Stimulated activated CD8-positive, alpha-beta memory T cell treated with anti-CD3 and anti-CD28 coated beads, Interleukin-12 subunit alpha, Interleukin-12 subunit beta, amount 100 ng/mL, for 4 hours (primary cell): ENCODE measurements at regions not wholly inside any gene's neighbourhood (a gene's known extent, or its start where the extent isn't known, plus 50 kb on each side); places are given as distances from the start of the nearest gene placed in this dataset.
"Not testable (repeated sequence)": the region's sequence is repeated elsewhere in the genome, so short reads cannot be mapped to it uniquely, and the experiment has no call there.

Experiments used
- DNase-seq: peaks from one replicate; pipeline ENCODE4 v3.0.0-alpha.2; 2020; ENCODE audit warnings: low read depth

DNA sequence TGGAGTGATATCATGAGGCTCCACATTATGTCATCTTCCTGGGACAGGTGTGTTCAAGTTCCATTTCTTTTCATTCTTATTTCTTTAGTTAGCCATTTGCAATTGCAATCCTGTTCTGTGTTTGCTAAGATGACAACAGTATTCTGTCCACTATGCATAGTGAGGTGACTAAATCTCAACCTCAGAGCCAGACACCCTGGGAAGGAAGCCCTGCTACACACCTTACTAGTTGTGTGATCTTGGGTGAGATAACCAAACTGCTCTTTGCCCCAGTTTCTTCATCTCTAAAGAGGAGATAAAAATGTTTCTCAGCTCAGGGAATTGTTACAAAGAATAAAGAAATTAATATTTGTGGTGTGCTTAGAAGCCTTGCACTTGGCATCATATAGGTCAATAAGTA lies 215.1 kb upstream of the RPS23 start:
- no peak for DNase-seq

DNA sequence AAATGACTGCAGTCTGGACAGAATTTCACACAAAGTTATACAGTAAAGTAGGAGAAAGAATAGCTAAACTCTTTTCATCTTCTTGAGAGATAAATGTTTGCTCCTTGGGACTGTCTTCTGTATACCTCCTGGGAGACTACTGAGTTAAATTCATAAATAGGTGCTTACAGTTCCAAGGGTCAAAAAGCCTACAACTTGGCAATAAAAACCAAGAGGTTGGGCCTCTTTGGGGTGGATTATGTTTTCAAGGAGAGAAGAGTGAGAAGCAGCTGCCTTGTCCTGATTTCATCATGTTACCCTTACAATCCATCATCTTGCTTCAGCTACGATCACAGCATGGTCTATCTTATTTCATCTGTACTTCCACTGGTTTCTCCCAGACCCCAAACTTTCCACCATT lies 213.2 kb upstream of the RPS23 start:
- DNase-seq, result no peak

DNA sequence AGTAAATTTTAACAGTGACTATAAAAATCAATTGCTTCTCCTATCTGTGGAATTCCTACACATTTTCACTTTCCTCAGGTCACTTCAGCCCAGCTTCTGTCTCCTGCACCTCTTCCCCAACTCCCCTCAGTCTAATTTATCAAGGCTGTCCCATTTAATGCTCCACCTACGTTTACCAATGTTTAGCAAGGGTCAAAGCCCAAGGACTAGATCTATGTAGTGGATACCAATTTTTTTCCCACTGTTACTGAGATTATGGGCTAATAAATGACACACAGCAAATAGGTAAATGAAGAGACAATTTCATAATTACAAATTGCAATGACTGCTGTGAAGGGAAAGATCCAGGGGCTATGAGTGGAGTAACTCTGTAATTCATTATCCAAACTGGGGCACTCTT lies 211.5 kb upstream of the RPS23 start:
- no peak for DNase-seq

DNA sequence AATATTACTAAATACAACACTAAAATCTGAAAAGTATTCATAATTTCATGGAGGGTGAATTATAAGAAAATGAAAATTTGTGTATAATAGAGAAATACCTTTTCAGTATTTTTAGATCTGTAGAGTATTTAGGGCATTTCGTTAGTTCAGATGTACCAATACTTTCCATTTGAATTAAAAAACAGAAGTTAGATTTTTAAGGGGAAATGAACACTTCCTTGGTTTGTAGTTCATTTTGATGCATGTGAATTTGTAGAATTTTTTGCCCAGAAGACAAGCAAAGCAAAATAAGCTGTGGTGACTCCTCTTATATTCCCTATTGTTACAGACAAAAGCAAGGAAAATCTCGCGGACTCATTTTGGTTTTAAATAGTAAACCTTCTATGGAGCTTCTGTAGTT lies 209.0 kb upstream of the RPS23 start:
- no peak for DNase-seq

DNA sequence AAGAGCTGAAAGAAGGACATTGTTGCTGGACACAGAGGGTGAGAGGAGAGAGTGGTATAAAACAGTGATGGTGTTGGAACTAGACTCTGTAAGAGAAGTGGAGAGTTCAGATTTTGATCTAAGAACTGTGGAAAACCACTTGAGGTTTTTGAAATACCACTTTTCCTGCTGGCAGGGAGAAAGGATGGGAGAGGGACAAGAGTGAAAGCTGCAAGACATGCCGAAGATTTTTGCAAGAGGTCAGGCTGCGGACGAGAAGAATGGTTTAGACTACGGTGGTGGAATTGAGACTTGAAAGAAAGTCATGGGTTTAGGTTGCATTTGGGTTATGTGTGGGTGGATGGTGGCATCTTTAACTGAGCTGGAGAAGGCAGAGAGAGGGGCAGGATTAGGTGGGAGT lies 202.2 kb upstream of the RPS23 start:
- no peak for DNase-seq

DNA sequence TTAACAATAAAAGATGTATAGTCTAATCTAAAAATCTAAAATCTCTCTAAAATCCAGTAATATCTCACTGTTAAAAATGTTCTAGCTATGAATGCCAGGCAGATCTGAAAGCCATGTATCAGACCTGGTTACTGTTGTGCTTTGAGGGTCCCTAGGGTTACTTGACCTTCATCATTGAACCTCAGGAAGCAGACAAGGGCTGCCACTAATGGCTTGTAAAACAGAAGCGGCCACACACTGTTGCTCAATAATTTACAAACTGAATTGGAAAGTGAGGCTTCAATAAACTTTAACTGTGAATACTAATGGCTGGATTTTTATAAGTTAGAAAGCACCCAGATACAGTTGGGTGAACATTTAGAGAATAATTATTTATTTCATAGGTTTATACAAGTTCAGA lies 198.0 kb upstream of the RPS23 start:
- DNase-seq, result no peak

DNA sequence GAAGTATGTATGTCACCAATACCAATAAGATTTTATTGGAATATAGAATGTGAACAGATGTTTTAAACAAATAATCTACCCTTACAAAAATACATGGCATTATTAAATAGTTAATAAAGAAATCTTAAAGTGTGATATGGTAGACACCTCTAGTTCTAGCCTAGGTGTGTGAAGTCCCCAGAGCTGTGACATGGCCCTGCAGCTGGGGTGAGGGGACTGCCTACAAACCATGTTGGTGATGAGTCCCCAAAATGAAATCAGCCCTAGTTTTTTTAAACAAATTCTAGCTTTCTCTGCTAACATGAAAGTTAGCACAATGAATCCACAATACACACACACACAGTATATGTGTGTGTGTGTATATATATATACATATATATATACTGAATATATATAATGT lies 195.1 kb upstream of the RPS23 start:
- DNase-seq, result no peak

DNA sequence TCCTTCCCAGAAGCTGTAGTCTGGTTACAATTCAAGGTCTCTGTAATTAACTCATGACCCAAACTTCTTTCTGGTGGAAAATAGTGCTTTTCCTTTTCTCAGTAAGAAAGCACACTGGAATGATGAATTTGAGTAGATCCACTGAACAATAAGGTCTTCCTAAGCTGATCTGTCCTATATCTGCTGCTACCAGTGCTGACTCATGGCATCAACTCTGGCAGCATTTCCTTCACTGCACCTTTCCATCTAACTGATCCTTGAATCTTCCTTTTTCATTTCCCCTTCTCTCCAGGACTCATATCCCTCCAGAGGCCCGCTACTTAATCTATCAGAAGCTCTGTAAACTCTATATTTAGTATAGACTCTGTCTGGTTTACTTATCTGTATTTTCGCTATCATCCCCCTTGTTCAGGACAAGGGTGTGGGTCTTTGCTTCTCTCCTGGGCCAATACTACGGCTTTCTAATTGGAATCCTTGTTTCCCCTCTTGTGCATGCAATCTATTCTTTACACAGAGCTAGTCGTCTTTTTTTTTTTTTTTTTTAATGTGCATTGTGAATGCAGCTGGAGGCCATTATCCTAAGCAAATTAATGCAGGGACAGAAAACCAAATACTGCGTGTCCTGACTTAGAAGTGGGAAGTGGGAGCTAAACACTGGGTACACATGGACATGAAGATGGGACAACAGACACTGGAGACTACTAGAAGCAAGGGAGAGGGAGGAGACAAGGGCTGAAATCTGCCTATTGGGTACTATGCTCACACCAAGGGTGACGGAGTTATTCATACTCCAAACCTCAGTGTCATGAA lies 192.2 kb upstream of the RPS23 start:
- DNase-seq, result no peak

DNA sequence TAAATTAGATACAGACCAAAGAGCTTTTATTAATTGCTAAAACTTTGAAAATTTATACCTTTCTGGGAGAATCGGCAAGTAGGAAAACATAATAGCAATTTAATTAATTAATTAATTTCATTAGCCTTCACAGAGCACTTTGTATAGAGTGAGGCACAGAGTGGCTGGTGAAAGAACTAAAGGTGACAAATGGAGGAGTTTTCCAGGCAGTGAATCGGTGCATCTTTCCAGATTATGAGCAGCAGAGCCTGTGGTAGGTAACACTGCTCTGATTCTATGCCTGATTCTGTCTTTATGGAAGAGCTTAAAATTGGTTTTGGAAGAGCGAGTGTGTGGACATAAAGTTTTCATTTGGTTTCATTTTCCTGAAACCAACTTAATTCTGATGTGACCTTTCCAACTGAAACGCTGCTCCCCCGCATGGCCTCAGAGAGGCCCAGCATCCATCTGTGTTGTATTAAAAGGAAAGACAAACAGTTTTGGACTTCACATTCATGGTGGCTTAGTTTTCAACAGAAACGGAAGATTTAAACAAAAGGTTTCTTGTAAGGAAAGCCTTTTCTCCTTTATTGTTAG lies 188.9 kb upstream of the RPS23 start:
- DNase-seq, result no peak

DNA sequence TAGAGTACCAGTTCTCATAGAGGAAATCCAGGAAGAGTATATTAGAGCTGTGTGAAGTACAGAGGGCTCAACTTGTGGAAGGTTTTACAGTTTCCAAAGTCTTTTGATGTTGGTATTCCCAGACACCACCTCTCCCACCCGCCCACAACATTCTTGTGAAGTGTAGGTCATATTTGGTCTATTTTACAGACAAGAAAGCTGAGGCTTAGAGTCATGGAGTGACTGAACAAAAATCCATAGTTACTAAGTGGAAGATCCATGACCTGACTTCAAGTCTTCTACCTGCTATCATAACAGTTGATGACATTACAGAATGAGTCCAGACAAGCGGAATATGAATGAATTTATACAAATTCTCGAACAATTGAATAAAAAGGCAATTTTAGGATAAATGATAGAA lies 187.1 kb upstream of the RPS23 start:
- DNase-seq, result no peak

DNA sequence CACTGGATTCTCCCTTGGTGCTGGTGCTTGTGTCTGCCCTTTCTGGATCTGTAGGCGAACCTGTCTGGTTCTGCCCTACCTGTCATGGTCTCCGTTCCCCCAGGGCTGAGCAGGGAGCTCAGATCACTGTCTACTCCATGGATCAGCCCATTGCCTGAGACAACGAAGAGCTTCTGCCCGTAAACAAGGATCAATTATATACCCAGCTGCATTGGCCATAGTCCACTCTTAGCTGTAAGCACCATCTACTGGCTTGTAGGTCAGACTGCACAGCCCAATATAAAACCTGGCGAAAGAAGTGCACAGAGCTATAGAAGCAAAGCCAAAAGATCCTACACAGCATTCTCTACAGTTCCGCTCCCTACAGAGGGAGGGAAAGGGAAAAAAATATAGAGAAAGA lies 181.5 kb upstream of the RPS23 start:
- no peak for DNase-seq

DNA sequence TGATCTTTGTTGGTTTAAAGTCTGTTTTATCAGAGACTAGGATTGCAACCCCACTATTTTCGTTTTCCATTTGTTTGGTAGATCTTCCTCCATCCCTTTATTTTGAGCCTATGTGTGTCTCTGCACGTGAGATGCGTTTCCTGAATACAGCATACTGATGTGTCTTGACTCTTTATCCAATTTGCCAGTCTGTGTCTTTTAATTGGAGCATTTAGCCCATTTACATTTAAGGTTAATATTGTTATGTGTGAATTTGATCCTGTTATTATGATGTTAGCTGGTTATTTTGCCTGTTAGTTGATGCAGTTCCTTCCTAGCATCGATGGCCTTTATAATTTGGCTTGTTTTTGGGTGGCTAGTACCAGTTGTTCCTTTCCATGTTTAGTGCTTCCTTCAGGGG lies 177.2 kb upstream of the RPS23 start:
- DNase-seq, result not testable (repeated sequence)

DNA sequence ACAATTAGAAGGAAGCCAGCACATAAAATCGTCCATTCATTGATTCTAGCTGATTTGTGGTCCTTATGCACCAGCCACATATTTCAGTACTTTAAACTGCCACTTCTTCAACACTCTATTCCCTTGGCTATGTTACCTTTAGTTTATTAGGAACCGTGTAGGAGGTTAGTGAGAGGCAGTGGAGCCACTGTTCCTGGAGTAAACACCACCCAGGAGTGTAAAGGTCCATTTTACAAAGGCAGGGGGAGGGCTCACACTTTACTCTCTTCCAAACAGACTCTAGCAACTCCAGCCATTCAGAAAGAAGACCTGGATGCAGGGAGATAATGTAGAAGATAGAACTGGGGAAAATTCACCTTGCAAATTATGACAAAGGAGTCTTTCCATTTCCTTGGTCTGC lies 170.2 kb upstream of the RPS23 start:
- no peak for DNase-seq

DNA sequence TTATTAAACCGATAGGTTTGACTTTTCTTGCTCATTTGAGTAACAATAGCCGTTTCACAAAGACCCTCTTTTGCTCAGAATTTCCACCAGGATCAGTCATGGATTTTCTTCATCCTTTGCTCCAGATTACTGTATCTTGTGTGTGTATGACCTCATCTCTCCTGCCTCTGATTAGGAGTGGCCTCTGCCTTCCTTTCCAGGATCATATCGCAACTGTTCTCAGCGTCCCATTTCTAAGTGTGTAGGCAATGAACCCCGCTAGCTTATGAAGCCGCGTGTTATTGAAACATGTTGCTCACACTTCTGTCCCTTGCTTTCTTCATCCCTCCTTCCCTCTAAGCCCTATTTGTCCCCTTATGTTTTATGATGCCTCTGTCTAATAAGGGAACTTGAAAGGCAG lies 169.8 kb upstream of the RPS23 start:
- no peak for DNase-seq

DNA sequence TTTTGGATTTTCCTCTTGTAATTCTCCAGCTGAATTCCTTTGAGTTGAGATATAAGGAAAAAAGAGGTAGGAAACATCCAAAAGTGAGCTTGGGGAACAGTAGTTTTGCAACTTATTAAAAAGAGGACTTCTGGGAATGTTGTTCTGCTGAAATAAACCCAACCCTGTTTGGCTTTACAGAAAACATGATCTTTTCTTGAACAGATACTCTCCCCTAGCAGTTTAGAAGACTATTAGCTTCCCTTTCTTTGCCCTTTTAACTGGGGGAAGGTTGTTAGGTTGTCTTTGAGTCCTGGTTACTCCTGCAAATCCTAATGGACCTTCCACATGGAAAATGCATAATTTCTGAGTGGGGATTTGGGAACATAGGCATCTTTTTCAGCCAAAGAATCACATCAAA lies 168.7 kb upstream of the RPS23 start:
- DNase-seq, result no peak

DNA sequence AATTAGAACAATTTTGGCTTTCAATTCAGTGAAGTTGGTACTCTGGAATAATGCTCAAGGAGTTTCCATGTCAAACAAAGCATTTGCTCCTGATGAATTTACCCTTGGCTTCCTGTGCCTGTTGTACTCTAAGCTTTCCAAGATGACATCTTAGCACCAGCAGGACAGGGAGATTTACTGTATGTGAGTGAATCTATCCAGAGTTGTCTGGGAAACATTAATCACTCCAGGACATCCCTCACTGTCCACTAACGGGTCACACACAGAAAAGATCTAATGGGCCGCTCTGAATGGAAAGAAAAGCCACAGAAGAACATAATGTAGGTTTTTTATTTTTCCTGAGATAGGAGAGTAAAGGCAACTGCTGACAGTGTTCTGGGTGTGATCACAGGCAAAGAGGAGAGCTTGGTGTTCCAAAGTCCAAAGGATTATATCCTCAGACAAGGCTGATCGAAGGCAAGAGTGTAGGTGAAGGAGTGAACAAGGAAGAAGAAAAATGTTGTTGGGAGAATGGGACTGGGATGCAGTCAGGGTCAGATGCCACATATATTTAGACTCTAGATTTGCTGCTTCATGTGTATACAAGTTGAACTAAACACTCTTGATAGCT lies 167.7 kb upstream of the RPS23 start:
- no peak for DNase-seq

DNA sequence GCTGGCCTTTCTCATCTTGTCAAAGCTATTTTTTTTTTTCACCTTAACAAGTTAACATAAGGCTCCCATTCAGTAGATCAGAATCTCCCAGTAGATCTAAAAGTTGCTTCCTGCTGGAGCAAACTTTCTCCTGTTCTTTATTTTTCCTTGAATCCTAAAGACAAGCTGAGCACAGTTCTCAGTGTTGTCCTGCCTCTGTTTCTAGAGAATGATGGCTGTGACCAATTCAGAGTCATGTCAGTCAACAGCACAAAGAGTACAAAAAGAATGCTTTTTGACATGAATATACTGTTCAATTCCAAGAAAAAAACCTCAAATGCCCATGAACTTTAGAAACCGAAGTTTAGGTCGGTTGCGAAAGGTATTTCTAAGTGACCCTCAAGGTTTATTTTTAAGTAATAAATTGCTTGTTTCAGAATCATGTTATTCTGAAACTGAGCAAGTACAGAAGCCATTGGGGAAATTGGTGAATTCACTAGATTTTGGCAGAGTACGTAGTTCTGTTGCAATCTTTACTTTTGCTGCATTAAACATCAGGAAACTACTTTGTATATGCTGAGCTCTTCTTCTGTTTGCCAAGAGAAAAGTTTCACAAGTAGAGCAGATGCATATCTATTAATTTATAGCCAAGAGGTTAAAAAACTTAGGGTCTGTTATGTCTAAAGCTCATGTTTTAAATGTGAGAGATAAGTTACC lies 161.7 kb upstream of the RPS23 start:
- DNase-seq, result no peak

DNA sequence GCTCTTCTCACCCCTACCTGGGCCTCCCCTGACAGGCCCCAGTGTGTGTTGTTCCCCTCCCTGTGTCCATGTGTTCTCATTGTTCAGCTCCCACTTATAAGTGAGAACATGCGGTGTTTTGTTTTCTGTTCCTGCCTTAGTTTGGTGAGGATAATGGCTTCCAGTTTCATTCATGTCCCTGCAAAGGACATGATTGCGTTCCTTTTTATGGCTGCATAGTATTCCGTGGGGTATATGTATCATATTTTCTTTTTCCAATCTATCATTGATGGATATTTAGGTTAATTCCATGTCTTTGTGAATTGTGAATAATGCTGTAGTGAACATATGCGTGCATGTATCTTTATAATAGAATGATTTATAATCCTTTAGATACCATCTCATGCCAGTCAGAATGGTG lies 159.4 kb upstream of the RPS23 start:
- DNase-seq, result not testable (repeated sequence)

DNA sequence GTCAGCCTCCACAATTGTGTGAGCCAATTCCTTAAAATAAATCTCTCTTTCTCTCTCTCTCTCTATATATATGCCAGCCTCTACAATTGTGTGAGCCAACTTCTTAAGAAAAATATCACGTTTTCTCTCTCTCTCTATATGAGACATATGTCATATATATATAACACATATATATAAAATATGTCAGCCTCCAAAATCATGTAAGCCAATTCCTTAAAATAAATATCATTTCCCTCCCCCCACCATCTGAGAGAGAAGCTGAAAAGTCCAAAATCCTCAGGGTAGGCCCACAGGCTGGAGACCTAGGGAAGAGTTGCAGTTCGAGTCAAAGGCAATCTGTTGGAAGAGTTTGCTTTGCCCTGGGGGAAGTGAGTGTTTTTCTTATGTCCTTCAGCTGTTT lies 158.1 kb upstream of the RPS23 start:
- DNase-seq, result no peak

DNA sequence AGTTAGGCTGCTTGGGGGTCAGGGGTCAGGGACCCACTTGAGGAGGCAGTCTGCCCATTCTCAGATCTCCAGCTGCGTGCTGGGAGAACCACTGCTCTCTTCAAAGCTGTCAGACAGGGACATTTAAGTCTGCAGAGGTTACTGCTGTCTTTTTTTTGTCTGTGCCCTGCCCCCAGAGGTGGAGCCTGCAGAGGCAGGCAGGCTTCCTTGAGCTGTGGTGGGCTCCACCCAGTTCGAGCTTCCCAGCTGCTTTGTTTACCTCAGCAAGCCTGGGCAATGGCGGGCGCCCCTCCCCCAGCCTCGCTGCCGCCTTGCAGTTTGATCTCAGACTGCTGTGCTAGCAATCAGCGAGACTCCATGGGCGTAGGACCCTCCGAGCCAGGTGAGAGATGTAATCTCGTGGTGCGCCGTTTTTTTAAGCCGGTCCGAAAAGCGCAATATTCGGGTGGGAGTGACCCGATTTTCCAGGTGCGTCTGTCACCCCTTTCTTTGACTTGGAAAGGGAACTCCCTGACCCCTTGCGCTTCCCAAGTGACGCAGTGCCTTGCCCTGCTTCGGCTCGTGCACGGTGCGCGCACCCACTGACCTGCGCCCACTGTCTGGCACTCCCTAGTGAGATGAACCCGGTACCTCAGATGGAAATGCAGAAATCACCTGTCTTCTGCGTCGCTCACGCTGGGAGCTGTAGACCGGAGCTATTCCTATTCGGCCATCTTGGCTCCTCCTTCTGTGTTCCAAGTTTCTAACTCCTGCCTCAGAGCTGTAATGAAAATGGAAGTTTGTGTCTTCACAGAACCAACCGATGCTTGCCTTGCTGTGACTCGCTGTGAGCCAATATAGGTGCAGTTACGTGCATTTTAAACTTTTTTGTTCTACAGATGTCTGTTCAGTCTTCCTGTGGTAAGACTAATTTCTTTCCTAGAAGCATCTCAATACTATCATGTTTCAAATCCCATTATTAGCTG lies 156.8 kb upstream of the RPS23 start:
- DNase-seq, result not testable (repeated sequence)

DNA sequence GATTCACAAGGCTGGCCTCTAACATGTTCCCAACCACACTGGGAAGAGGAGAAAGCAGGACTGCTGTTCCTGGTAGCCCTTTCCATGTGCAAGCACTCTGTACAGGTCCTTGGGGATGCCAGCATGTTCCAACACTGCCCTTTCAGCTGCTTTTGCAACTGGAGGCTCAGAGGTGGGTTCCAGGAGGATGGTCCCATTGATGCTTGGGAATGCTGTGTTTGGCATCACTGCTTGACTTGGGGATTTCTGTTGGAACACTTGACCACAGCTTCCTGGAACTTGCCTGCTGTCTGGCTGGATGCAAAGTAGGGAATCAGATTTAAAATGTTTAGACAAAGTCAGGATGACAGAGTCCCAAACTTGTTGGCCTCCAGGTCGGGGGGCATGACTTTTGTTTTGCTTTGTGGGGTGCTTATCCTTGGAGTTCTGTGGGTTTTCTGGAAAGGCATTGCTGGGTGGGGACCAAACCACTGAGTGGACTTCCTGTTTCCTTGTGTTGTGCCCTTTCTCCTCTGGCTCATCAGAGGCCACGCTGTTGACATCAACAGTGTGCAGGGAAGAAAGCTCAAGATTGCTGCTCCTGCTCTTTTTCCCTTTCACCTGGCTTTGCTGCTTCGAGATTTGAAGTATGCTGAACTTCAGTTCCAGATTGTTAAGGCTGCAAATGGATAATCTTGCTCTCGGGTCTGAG lies 148.5 kb upstream of the RPS23 start:
- no peak for DNase-seq
